Stimulated activated CD4-positive, alpha-beta T cell treated with anti-CD3 and anti-CD28 coated beads, Interleukin-4, amount 100 ng/mL, for 1 hour (primary cell): ENCODE measurements at regions not wholly inside any gene's neighbourhood (a gene's known extent, or its start where the extent isn't known, plus 50 kb on each side); places are given as distances from the start of the nearest gene placed in this dataset.

Source experiments
- DNase-seq: peaks from one replicate; pipeline ENCODE4 v3.0.0-alpha.2; 2020

DNA sequence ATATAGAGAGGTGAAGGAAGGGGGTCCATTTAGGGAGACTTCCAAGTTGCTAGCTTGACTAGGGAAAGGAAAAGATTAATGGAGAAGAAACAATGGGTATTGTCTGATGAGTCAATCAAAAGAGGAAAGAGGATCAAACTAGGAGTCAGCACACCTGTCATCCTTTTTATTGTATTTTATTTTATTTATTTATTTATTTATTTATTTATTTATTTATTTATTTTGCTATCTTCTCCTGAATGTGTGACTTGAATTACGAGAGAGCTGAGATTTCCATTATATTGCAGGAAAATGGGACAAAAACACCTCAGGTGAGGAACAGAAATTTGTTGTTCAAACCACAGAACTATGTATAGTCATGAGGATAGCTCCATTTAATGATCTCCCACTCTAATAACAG lies 58.9 kb downstream of the NUDT11 start:
- DNase-seq, result no peak

DNA sequence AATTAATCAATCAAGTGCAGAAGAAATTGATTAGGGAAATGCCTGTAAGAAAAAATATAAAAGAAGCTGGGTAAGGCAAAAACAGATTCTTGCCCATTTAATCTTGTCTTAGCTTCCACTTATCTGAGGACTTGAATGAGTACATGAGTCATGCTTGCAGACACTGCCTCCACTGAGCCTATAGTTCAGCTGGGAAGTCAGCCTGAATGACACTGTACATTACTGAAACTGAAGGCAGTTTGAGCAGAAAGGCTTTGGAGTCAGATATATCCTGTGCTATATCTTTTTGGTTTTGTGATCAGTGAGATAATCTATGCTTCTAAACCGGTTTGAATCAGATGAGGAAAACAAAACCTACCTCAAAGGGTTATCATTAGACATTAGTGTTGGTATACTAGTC lies 61.3 kb downstream of the NUDT11 start:
- no peak for DNase-seq

DNA sequence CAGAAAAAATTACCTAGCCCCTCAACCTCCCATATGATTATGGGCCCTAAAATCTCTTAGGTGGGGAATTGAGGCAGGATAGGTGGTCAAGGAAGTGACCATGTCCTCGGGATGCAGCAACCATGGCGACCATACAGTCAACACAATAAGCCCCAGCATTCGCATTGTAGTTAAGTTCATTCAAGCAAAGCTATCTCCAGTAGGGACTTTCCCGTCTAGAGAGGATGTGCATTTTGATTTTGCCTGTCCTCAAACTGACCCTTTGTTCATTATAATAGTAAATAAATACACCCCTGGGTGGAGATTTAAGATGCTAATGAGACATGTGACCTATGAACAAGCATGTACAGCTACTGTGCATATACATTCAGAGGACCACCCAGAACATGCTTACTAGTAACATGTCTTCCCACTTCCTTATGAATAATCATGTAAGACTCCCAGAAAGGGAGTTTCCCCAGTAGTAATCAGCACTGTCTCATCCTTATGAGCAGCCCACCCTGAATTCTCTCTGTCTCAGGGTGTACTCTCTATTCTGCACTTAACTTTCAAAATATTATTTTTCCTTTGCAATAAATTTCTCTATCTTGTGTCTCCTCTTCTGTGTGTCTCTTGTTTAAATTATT lies 74.3 kb downstream of the NUDT11 start:
- no peak for DNase-seq

DNA sequence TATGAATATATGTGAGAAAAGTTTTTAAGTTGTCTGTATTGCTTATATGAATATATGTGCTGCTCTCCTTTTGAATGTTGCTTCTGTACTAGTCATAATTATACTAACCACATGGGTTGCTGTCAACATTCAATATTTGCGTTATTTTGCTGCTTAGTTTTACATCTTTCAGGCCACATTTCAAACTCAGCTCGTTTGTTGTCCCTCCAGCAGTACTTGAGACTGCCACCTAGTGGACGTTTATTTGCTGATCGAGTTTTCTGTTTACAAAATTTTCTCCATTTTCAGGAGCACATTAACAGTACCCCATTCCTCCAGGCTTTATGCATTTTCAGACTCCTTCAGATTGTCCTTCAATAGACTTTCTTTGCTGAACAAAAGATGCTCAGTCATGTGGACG lies 75.8 kb downstream of the NUDT11 start:
- no peak for DNase-seq

DNA sequence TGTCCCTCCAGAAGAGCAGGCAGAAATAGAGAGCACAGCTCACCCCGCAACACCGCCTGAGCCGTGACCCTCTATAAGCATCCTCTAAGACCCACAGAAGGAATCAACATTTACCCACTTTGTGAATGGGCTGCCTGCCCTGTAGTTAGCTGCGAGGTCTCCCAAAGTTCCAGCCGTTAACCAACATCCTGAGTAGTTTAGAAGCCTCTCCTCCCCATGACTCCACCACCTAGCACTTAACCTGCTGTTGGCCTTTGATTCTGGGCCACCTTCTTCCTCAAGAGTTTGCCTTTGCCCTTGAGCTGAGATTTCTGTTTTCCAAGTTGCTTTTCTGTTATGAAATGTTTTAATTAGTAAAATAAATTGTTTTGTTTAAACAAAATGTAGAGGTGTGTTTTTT lies 75.8 kb downstream of the NUDT10 start:
- DNase-seq, result no peak

DNA sequence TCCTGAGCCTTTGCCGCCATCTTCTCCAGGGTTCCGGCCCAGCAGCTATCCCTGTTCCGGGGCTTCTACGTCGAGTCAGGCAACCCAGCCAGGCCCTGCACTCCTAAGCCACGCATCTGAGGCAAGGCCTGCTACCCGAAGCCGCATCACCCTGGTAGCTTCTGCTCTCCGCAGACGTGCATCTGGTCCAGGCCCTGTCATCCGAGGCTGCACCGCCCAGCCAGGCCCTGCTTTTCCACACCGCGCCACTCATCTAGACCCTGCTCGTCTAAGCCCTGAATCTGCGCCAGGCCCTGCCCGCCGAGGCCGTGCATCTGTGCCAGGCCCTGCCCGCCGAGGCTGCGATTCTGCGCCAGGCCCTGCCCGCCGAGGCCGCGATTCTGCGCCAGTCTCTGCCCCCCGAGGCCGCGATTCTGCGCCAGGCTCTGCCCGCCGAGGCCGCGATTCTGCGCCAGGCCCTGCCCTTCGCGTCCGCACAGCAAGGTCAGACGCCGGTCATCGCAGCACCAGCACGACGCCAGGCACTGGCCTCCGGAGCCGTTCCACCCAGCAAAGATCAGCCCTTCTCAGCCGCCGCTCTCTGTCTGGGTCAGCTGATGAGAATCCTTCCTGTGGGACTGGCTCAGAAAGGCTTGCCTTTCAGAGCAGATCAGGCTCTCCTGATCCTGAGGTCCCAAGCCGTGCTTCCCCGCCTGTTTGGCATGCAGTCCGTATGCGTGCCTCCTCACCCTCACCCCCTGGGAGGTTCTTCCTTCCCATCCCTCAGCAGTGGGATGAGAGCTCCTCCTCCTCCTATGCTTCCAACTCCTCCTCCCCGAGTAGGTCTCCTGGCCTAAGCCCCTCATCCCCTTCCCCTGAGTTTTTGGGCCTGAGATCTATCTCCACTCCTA lies 75.1 kb downstream of the NUDT10 start:
- DNase-seq, result no peak

DNA sequence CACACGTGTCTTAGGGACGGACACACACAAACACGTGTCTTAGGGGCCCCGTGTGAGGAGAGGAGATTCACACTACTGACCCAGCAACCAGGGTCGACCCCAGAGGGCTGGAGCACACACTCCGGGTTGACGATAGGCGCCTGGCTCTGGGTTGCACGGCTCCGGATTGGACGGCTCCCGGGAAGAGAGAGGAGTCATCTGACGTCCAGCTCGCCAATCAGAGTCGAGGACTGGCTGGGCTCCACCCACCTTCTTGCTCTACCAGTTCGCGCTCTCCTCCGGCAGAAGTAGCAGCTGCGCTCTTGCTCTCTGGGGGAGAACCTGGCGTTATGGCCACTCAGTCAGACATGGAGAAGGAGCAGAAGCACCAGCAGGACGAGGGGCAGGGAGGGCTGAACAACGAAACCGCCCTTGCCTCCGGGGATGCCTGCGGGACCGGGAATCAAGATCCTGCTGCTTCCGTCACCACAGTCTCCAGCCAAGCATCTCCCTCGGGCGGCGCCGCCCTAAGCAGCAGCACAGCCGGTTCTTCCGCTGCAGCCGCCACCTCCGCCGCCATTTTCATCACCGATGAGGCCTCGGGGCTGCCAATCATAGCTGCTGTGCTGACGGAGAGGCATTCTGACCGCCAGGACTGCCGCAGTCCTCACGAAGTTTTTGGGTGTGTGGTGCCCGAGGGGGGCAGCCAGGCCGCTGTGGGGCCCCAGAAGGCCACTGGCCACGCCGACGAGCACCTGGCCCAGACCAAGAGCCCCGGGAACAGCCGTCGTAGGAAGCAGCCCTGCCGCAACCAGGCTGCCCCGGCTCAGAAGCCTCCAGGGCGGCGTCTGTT lies 74.3 kb downstream of the NUDT10 start:
- no peak for DNase-seq

DNA sequence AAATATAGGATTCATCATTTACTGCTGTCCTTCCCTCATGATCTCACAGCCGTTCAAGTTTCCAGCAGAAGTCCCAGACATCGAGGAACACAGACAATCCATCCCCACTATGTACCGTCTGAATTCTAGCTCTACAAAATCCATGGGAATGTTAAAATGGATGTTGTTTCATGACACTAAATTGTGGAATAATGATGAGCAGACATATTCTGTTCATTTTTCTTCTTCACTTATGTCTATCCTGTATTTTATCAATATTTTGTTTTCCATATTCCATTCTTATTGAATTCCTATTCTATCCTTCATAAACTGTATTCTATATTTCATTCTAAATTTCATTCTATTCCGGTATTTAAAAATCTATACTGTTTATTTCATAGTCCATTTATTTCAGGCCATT lies 71.8 kb downstream of the NUDT10 start:
- no peak for DNase-seq

DNA sequence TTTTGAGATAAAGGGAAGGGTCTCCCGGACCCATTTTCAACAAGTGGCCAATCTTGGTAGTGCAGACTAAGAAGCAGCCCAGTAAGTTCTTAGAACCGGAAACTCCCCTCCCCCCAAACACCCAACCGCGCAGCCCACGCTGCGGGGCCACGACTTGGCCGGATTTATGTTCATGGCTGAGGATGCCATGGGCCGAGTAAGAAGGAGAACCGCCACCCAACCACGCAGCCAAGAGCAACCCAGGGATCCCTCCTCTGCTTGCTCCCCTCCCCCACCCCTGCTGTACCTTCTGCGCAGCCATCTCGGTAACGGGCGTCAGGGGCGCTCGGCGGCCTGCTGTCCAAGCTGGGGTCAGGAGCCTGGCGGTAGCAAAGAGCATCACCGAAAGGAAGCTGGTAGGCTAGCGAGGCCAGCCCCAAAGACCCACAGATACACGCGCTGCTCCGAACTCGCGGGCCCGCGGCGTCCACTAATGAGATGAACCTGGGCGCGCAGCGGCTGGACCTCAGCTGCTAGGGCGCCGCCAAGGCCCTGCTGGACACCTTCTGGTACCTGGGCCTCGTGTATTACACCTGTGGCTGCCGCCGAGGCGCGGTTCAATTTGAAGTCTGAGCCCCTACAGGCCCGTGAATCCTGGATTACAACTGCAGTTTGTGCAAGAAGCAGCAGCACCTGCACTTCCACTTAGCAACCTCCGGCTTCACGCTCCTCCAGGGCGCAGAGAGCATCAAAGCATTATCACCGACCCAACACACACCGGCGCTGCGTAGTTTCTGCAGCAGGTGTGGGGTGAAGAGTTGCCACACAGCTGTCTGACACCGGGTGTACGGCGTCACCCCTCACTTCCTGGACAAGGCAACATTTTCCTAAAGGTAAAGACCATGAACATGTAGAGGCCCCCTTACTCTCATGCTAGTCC lies 63.4 kb downstream of the NUDT10 start:
- peak; percentile 44 for DNase-seq

DNA sequence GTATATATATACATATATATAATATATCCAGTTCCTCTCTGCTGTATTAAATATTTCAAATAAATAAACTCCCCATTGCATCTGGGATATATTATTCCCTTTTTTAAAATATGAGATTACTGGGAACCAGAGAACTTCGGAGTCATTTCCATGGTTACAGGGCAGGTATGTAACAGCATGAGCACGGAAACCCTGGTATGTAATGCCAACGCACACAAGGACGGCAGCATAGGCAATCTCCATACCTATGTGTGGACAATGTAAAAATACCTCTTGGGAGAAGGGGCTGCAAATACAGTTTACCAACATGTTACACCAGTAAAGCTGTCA lies 62.8 kb downstream of the NUDT10 start:
- DNase-seq, result no peak
